Skeletal muscle satellite cell (primary cell): ENCODE measurements at regions not wholly inside any gene's neighbourhood (a gene's known extent, or its start where the extent isn't known, plus 50 kb on each side); places are given as distances from the start of the nearest gene placed in this dataset.

Experiments used
- H3K27me3 ChIP-seq: 2 replicates; pipeline ENCODE4 v1.7.0; 2013; ENCODE audit warnings: low read length; ENCODE audit not compliant: control insufficient read depth, insufficient read depth
- H3K36me3 ChIP-seq: 2 replicates; pipeline ENCODE4 v1.7.0; 2013; ENCODE audit warnings: mild to moderate bottlenecking, control low read depth, low read length; ENCODE audit not compliant: insufficient read depth
- H3K4me1 ChIP-seq: 2 replicates; pipeline ENCODE4 v1.7.0; 2013; ENCODE audit warnings: low read length; ENCODE audit not compliant: control insufficient read depth, insufficient read depth
- H3K4me2 ChIP-seq: 2 replicates; pipeline ENCODE4 v1.7.0; 2013; ENCODE audit warnings: mild to moderate bottlenecking, low read length
- H3K4me3 ChIP-seq: 2 replicates; pipeline ENCODE4 v1.7.0; 2013; ENCODE audit warnings: low read length
- H3K9ac ChIP-seq: 2 replicates; pipeline ENCODE4 v1.7.0; 2013; ENCODE audit warnings: mild to moderate bottlenecking, low read depth, low read length, moderate library complexity
- H3K9me3 ChIP-seq: replicated peaks from 2 replicates; pipeline ENCODE4 v1.7.0; 2013; ENCODE audit warnings: mild to moderate bottlenecking, control low read depth, low read length

DNA sequence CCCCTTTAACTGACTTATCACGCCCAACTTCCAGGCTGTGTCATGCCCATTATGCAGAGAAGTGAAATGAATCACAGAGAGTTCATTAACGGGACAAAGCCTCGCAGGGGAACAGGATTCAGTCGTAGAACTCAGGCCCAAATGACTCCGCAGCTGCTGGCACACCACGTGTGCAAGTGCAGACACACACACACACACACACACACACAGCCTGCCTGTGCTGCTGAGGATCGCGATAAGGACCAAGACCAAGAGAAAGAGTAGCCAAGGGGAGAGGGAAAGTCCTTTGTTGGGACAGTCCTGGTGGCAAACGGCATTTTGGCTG, 90.0 kb upstream of the TAF1B start:
- Histone ChIP-seq H3K4me1 (peaks cover 35% of the 10 kb centered on the region), H3K4me2 (peak overlapping the region; percentile 86), H3K9ac (peak overlapping the region; percentile 79), H3K27me3 (peaks cover 18% of the 10 kb centered on the region), H3K9me3 (no peaks in the 10 kb centered on the region), H3K36me3 (no peaks in the 10 kb centered on the region), H3K4me3 (peak overlapping the region; percentile 57)

DNA sequence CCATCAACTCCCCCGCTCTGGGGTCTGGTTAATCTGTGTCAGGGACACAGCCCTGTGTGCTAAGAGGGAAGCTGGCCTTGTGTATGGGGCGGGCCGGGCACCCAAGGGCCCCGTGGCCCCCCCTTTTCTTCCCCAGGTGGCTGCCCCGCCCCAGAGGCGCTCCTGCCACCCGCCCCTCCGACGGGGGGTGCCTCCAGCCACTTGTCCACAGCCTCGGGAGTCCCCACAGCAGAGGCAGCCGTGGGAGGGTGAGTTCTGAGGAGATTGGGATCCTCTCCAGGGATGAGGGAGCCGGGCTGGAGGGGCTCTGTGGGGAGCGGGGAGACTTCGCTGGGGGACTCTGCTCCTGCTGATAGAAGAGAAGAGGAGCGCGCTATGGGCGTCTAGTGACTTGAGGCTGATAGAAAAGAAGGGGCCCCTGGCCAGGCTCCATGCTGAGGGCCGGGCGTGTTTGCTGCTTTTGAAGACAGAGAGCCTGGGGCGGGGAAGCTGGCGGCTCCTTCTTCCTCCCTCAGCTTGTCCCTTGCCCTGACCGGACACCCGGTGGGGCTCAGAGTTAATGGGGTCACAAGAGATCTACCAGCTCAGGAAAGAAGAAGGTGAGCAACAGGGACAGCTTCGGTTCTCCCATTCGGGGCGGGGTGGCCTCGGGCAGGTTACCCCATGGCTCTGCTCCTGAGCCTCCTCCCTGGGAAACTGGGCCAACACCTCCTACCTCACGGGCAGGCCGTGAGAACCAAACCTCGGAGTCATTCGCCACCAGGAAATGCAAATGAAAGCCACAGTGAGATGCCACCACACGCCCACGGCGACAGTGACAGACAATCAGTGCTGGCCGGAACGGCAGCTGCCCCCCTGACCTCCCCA, 89.4 kb upstream of the TAF1B start:
- H3K4me3 ChIP-seq: peak overlapping the region; percentile 42
- H3K36me3 ChIP-seq: no peaks in the 10 kb centered on the region
- no peaks in the 10 kb centered on the region for H3K9me3 ChIP-seq
- peaks cover 25% of the 10 kb centered on the region for H3K27me3 ChIP-seq
- H3K4me2 ChIP-seq: peak overlapping the region; percentile 86
- H3K4me1 ChIP-seq: peaks cover 35% of the 10 kb centered on the region
- H3K9ac ChIP-seq: peak overlapping the region; percentile 79

DNA sequence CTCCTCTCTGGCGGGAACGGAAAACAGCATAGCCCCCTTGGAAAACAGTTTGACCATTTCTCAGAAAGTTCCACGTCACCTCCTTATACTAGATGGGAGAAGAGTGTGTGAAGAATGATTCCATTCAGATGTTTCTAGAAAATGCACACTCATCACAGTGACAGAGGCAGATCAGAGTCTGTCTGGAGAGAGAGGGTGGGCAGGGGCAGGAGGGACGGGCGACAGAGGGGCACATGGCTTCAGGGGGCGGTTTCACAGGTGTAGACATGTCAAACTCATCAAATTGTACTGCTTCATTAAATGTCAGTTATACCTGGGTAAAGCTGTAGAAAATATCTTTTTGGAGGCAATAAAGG, 88.8 kb upstream of the TAF1B start:
- Histone ChIP-seq H3K4me1 (peaks cover 35% of the 10 kb centered on the region), H3K9ac (no peak overlapping the region), H3K4me2 (no peak overlapping the region), H3K9me3 (no peaks in the 10 kb centered on the region), H3K36me3 (no peaks in the 10 kb centered on the region), H3K27me3 (peaks cover 31% of the 10 kb centered on the region), H3K4me3 (no peak overlapping the region)

DNA sequence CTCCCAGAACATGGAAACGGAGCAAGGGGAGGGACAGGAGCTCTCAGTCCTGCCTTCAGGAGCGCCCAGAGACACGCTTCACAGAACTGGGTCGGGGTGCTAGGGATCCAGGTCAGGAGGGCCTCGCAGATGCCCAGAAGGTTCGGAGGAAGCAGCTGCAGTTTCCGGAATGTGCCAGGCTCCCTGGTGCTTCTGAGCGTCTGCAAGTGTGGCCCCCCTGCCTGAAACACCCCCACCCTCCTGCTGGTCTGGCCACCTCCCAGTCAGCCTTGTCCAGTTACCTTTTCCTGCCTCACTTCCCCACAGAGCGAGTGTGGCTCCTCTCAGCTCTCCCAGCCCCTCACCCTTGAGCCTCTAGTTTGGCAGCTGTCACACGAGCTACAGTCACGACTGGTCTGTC, 88.3 kb upstream of the TAF1B start:
- Histone ChIP-seq H3K9me3 (no peaks in the 10 kb centered on the region), H3K9ac (no peak overlapping the region), H3K27me3 (peaks cover 36% of the 10 kb centered on the region), H3K4me3 (no peak overlapping the region), H3K4me2 (no peak overlapping the region), H3K4me1 (peaks cover 35% of the 10 kb centered on the region), H3K36me3 (no peaks in the 10 kb centered on the region)

DNA sequence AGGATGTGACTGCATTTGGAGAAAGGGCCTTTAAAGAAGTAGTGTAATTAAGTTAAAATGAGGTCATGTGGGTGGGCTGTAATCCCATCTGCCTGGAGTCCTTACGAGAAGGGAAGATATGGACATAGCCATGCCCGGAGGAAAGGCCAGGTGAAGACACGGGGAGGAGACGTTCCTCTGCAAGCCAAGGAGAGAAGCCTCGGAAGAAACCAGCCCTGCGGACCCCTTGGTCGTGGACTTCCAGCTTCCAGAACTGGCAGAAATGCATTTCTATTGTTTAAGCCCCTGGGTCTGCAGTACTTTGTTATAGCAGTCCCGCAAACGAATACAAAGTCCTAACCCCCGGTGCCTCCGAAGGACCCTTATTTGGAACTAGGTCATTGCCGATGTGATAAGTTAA, 87.6 kb upstream of the TAF1B start:
- H3K4me2 ChIP-seq: no peak overlapping the region
- no peaks in the 10 kb centered on the region for H3K9me3 ChIP-seq
- no peak overlapping the region for H3K9ac ChIP-seq
- no peaks in the 10 kb centered on the region for H3K36me3 ChIP-seq
- peaks cover 36% of the 10 kb centered on the region for H3K27me3 ChIP-seq
- no peak overlapping the region for H3K4me3 ChIP-seq
- H3K4me1 ChIP-seq: peaks cover 35% of the 10 kb centered on the region

DNA sequence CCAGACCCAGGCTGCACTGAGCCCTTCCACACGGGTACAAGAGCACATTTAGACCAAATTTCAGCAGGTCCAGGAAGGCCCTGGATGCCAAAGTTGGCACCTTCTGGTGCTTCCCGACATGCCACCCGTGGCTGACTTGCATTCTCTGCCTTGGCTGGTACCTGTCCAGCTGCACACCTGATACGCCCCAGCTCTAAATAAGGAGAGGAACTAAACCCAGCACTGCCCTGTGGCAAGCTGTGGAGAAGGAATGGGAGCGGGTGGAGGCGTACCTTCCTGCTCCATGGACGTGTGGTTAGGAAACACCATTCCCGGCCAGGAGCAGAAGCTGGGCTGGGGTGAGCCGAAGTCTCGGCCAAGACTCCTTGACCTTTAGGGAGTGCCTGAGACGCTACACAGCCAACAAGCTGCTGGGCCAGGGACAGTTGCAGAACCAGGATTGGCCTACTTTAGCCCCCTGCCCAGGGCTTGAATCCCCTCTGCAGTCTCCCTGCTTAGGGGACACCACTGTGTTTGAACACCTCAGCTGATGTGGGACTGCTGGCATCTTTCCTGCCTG, 86.5 kb upstream of the TAF1B start:
- Histone ChIP-seq H3K27me3 (peaks cover 44% of the 10 kb centered on the region), H3K9me3 (no peaks in the 10 kb centered on the region), H3K4me2 (no peak overlapping the region), H3K9ac (no peak overlapping the region), H3K4me1 (peaks cover 35% of the 10 kb centered on the region), H3K36me3 (no peaks in the 10 kb centered on the region), H3K4me3 (no peak overlapping the region)

DNA sequence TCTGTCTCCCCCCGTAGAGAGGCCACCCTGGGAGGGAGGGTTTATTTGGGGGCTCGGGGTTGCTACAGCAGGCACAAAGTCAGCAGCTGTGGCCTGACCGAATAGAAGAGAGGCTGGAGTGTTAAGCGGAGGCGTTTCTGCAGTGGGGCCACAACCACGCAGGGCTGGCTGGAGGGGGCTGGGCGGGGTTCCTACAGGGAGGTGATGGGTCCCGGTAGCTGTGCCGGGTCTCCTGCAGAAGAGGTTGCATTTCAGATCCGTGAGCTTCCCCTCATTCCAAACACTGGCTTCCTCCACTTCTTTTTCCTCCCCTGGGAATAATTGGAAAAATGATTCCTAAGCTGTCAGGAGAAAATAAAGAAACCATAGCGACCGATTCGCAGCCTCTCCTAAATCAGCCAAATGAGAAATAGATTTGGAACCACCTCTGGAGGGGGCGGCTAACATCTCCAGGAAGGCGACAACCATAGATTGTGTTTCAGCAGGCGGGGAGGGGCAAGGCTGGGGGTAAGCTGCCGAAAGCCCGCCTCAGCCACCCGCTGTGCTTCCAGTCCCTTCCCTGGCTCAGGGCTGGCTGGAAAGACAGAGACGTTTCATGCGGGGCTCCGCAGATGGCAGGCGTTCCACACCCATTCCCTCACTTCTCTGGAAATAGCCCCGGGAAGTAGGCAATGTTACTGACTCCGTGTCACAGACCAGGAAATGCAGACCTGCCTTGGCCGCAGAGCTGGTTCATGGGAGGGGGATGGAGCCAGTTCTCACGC, 85.6 kb upstream of the TAF1B start:
- Histone ChIP-seq H3K9me3 (no peaks in the 10 kb centered on the region), H3K4me2 (peak overlapping the region; percentile 82), H3K9ac (peak overlapping the region; percentile 14), H3K36me3 (no peaks in the 10 kb centered on the region), H3K4me1 (peaks cover 29% of the 10 kb centered on the region), H3K4me3 (peak overlapping the region; percentile 58), H3K27me3 (peaks cover 46% of the 10 kb centered on the region)

DNA sequence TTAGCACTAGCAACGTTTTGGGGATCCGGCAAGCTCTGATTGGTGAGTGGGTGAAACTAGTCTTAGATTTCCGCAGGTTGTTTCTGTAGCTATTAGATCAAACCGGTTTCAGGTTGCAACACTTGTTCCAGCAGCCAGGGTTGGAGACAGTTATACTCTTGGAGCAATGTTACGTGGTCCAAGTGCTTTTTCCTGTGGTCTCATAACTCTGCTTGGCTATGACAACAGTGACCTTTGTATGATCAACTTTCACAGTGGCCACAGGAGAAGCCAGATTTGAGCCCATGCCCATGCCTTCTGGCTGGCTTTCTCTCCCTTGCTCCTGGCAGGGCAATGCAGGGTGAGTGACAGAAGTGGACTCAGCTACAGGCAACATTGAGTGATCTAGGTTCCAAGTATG, 84.5 kb upstream of the TAF1B start:
- Histone ChIP-seq H3K9ac (no peak overlapping the region), H3K9me3 (no peaks in the 10 kb centered on the region), H3K4me2 (no peak overlapping the region), H3K4me3 (no peak overlapping the region), H3K27me3 (peaks cover 52% of the 10 kb centered on the region), H3K4me1 (peaks cover 19% of the 10 kb centered on the region), H3K36me3 (no peaks in the 10 kb centered on the region)

DNA sequence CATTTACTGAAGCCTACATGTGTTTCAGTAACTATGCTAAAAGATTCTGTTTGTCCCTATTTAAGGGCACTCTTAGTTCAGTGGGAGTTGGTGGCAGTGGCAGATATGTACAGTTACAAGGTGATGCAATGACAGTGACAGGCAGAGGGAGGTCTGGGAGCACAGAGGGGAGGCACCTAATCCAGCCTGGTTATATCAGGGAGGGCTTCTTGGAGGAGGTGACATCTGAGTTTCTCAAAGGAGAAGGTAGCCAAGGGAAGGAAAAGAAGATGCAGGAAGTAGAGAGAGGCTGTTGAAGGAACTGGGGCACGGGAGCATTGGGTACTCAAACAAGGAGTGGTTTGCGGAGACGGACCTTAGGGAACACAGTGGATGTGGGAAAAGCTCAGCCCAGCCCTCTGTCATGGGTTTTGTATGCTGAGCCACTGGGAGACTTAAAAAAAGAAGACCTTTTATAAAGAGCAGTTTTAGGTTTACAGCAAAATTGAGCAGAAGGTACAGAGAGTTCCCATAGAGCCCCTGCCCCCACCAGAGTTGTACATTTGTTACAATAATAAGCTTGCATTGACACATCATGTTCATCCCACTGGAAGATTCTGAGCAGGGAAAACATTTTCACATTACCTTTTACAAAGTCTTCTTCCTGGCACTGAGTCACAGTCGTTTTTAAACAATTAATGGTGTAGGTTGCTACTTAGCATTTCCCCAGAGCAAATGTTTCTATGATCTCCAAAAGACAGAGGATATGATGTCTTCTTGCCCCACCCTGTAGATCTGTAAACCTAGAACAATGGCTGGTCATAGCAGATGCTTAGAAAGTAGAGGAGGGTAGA, 83.0 kb upstream of the TAF1B start:
- no peak overlapping the region for H3K4me2 ChIP-seq
- no peaks in the 10 kb centered on the region for H3K9me3 ChIP-seq
- H3K4me1 ChIP-seq: peaks cover 12% of the 10 kb centered on the region
- H3K27me3 ChIP-seq: peaks cover 64% of the 10 kb centered on the region
- no peaks in the 10 kb centered on the region for H3K36me3 ChIP-seq
- H3K4me3 ChIP-seq: no peak overlapping the region
- H3K9ac ChIP-seq: no peak overlapping the region

DNA sequence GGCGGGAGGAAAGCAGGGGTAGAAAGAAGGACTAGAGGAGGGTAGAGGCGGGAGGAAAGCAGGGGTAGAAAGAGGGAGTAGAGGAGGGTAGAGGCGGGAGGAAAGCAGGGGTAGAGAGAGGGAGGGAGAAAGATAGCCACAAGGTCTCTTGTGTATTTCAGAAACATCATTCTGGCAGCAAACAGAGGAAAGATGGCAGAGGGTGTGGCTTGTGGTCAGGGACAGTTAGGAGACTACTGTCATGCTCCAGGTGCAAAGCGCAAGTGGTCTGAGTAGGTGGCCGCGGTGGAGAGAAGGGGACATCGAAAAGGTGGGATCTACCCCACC, 82.4 kb upstream of the TAF1B start:
- no peak overlapping the region for H3K4me2 ChIP-seq
- peaks cover 65% of the 10 kb centered on the region for H3K27me3 ChIP-seq
- H3K4me3 ChIP-seq: no peak overlapping the region
- H3K36me3 ChIP-seq: no peaks in the 10 kb centered on the region
- H3K9me3 ChIP-seq: no peaks in the 10 kb centered on the region
- H3K9ac ChIP-seq: no peak overlapping the region
- H3K4me1 ChIP-seq: peaks cover 12% of the 10 kb centered on the region

DNA sequence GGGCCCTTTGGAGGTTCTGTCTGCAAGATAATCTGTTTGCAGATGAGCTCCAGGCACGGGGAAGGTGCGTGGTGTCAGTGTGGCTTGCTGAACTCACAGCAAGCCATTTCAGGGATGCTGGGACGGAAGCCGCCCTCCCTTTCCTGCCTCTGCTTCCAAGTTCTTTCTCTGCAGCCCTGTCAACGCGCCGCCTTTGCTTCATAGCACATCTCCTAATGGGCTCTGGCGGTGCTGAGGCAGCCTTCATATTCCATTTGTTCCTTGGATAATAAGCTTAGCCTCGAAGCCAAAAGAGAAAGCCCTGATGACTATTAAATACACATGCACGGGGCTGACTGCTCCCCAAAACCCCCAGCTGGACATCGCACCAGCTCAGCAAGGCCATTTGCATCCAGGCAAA, 81.7 kb upstream of the TAF1B start:
- H3K9me3 ChIP-seq: no peaks in the 10 kb centered on the region
- peaks cover 64% of the 10 kb centered on the region for H3K27me3 ChIP-seq
- no peaks in the 10 kb centered on the region for H3K36me3 ChIP-seq
- H3K9ac ChIP-seq: no peak overlapping the region
- no peak overlapping the region for H3K4me2 ChIP-seq
- H3K4me1 ChIP-seq: peaks cover 12% of the 10 kb centered on the region
- no peak overlapping the region for H3K4me3 ChIP-seq
